MM.1S (cell line): ENCODE measurements at regions not wholly inside any gene's neighbourhood (a gene's known extent, or its start where the extent isn't known, plus 50 kb on each side); places are given as distances from the start of the nearest gene placed in this dataset.

Experiments
- DNase-seq: peaks from one replicate; pipeline ENCODE4 v3.0.0-alpha.2; 2015
- H2AFZ ChIP-seq: fragments of 300-600 bp; sonication (generic); 2 replicates; pipeline ENCODE4 v1.6.0; 2016; ENCODE audit warnings: antibody characterized with exemption, low read length
- H3F3A ChIP-seq: fragments of 300-600 bp; sonication (generic); 2 replicates; pipeline ENCODE4 v1.6.1; 2016; ENCODE audit warnings: mild to moderate bottlenecking, antibody characterized with exemption, low read length, moderate library complexity, mixed read lengths; ENCODE audit not compliant: insufficient read depth
- H3K27ac ChIP-seq: fragments of 300-600 bp; sonication (generic); 2 replicates; pipeline ENCODE4 v1.5.1; 2016; ENCODE audit warnings: mild to moderate bottlenecking, low read length
- H3K27me3 ChIP-seq: fragments of 300-600 bp; sonication (generic); replicated peaks from 2 replicates; pipeline ENCODE4 v1.6.0; 2016; ENCODE audit warnings: low read length; ENCODE audit not compliant: insufficient read depth
- H3K36me3 ChIP-seq: fragments of 300-600 bp; sonication (generic); replicated peaks from 2 replicates; pipeline ENCODE4 v1.6.1; 2016; ENCODE audit warnings: mild to moderate bottlenecking, low read length, mixed read lengths; ENCODE audit not compliant: insufficient read depth
- H3K4me1 ChIP-seq: fragments of 300-600 bp; sonication (generic); 2 replicates; pipeline ENCODE4 v1.6.1; 2016; ENCODE audit warnings: low read length, mixed read lengths
- H3K4me2 ChIP-seq: fragments of 300-600 bp; sonication (generic); 2 replicates; pipeline ENCODE4 v1.6.0; 2016; ENCODE audit warnings: low read depth, low read length
- H3K4me3 ChIP-seq: fragments of 300-600 bp; sonication (generic); 2 replicates; pipeline ENCODE4 v1.5.1; 2016; ENCODE audit warnings: low read length, mixed read lengths
- H3K79me2 ChIP-seq: fragments of 300-600 bp; sonication (generic); 2 replicates; pipeline ENCODE4 v1.6.1; 2016; ENCODE audit warnings: mixed run types, low read length, mixed read lengths
- H3K9ac ChIP-seq: fragments of 300-600 bp; sonication (generic); 2 replicates; pipeline ENCODE4 v1.6.1; 2016; ENCODE audit warnings: low read length, mixed read lengths
- H3K9me2 ChIP-seq: fragments of 300-600 bp; sonication (generic); replicated peaks from 2 replicates; pipeline ENCODE4 v1.6.1; 2016; ENCODE audit warnings: mild to moderate bottlenecking, low read length, mixed read lengths; ENCODE audit not compliant: insufficient read depth
- H3K9me3 ChIP-seq: fragments of 300-600 bp; sonication (generic); replicated peaks from 2 replicates; pipeline ENCODE4 v1.6.1; 2016; ENCODE audit warnings: mild to moderate bottlenecking, low read length, mixed read lengths; ENCODE audit not compliant: insufficient read depth
- H4K20me1 ChIP-seq: fragments of 300-600 bp; sonication (generic); 2 replicates; pipeline ENCODE4 v1.6.1; 2016; ENCODE audit warnings: mild to moderate bottlenecking, low read length, moderate library complexity, mixed read lengths; ENCODE audit not compliant: insufficient read depth
- CTCF ChIP-seq: fragments of 300-600 bp; sonication (generic); IDR thresholded peaks from 2 replicates; pipeline ENCODE4 v1.5.1; 2016; ENCODE audit warnings: antibody characterized with exemption, low read length, mixed read lengths
- EZH2 ChIP-seq: fragments of 300-600 bp; sonication (generic); optimal IDR thresholded peaks from 2 replicates; pipeline ENCODE3; 2017; ENCODE audit warnings: low read depth, mild to moderate bottlenecking, antibody characterized with exemption, low read length, mixed read lengths
- EZH2phosphoT487 ChIP-seq: fragments of 300-600 bp; sonication (generic); IDR thresholded peaks from 2 replicates; pipeline ENCODE4 v1.6.1; 2018; ENCODE audit warnings: antibody characterized with exemption, low read length

- Histone ChIP-seq H3K27me3 (no peaks in the 10 kb centered on the region), H3K36me3 (no peaks in the 10 kb centered on the region), H3K4me2 (no peak overlapping the region), H3K4me3 (no peak overlapping the region), H3K9ac (no peak overlapping the region), H3K4me1 (peaks cover 74% of the 10 kb centered on the region), H3K9me2 (no peaks in the 10 kb centered on the region), H4K20me1 (no peaks in the 10 kb centered on the region), H2AFZ (no peak overlapping the region), H3F3A (peaks cover 39% of the 10 kb centered on the region), H3K79me2 (peaks cover 19% of the 10 kb centered on the region), H3K9me3 (no peaks in the 10 kb centered on the region), H3K27ac (peak overlapping the region; percentile 95; the same call in 1 of the 2 replicates)
- DNase-seq, result no peak
- no peak for TF ChIP-seq CTCF
- TF ChIP-seq EZH2phosphoT487, result no peak
- no peak for TF ChIP-seq EZH2
Observed at GRCh38 chr20:36096435-36096834, 58.1 kb upstream of the EPB41L1 start.

GRCh38 chr20:36097337-36098151 lies 57.0 kb upstream of the EPB41L1 start:
- H3K36me3 ChIP-seq, result no peaks in the 10 kb centered on the region
- no peaks in the 10 kb centered on the region for H3K9me3 ChIP-seq
- TF ChIP-seq EZH2 (no peak), CTCF (no peak), EZH2phosphoT487 (no peak)
- no peaks in the 10 kb centered on the region for H3K27me3 ChIP-seq
- no peak overlapping the region; the same call in 1 of the 2 replicates for H3K4me3 ChIP-seq
- no peaks in the 10 kb centered on the region for H3K9me2 ChIP-seq
- H3K4me1 ChIP-seq, result peaks cover 76% of the 10 kb centered on the region
- no peak for DNase-seq
- H3K9ac ChIP-seq, result peak overlapping the region; percentile 54
- peak overlapping the region; percentile 95 for H3K27ac ChIP-seq
- no peaks in the 10 kb centered on the region for H4K20me1 ChIP-seq
- peaks cover 36% of the 10 kb centered on the region for H3F3A ChIP-seq
- peak overlapping the region; percentile 37; the same call in 1 of the 2 replicates for H2AFZ ChIP-seq
- peak overlapping the region; percentile 55 for H3K4me2 ChIP-seq
- peaks cover 25% of the 10 kb centered on the region for H3K79me2 ChIP-seq

GRCh38 chr20:36098364-36098763 lies 56.2 kb upstream of the EPB41L1 start:
- peaks cover 26% of the 10 kb centered on the region for H3K79me2 ChIP-seq
- H3K27ac ChIP-seq, result peak overlapping the region; percentile 95
- H3K4me3 ChIP-seq, result no peak overlapping the region
- no peak overlapping the region for H2AFZ ChIP-seq
- H3F3A ChIP-seq, result peaks cover 34% of the 10 kb centered on the region
- no peaks in the 10 kb centered on the region for H3K9me2 ChIP-seq
- peaks cover 76% of the 10 kb centered on the region for H3K4me1 ChIP-seq
- peak; percentile 85 for DNase-seq
- H3K9me3 ChIP-seq, result no peaks in the 10 kb centered on the region
- no peak for TF ChIP-seq CTCF
- TF ChIP-seq EZH2phosphoT487, result no peak
- TF ChIP-seq EZH2, result no peak
- peak overlapping the region; percentile 55; the same call in 1 of the 2 replicates for H3K4me2 ChIP-seq
- no peaks in the 10 kb centered on the region for H4K20me1 ChIP-seq
- H3K27me3 ChIP-seq, result no peaks in the 10 kb centered on the region
- no peaks in the 10 kb centered on the region for H3K36me3 ChIP-seq
- H3K9ac ChIP-seq, result peak overlapping the region; percentile 54
